Common myeloid progenitor, CD34-positive (primary cell): ENCODE measurements at regions not wholly inside any gene's neighbourhood (a gene's known extent, or its start where the extent isn't known, plus 50 kb on each side); places are given as distances from the start of the nearest gene placed in this dataset.
"Not testable (repeated sequence)": the region's sequence is repeated elsewhere in the genome, so short reads cannot be mapped to it uniquely, and the experiment has no call there.

Source experiments
- CTCF ChIA-PET: fragments of 350-600 bp; sonication (Branson Sonifier 250); formaldehyde crosslinking; loops from one replicate; lab custom pipeline; 2021; ENCODE audit warnings: antibody characterized with exemption; lab: Charles Lee
- POLR2A ChIA-PET: fragments of 350-600 bp; sonication (Branson Sonifier 250); formaldehyde crosslinking; loops from one replicate; lab custom pipeline; 2021; ENCODE audit warnings: antibody characterized with exemption; lab: Charles Lee
- DNase-seq, 3 donors: peaks; one replicate each; pipeline versions ENCODE4 v3.0.0 to v3.0.0-alpha.2; 2013
- H3K27ac ChIP-seq, 2 experiments: 1 replicate in 1 of 2; 2 replicates in 1 of 2; pipeline ENCODE4 v1.7.0; 2013; ENCODE audit warnings: inconsistent platforms in 2 of 2, low read length in 2 of 2, mild to moderate bottlenecking in 2 of 2, low read depth in 1 of 2, moderate library complexity in 1 of 2; ENCODE audit not compliant: severe bottlenecking in 2 of 2, insufficient read depth in 1 of 2, poor library complexity in 1 of 2
- H3K27me3 ChIP-seq, 5 experiments: replicated peaks in 2 of 5; 1 replicate in 3 of 5; 2 replicates in 2 of 5; pipeline versions ENCODE4 v1.6.1 to v1.7.0; 2013; ENCODE audit warnings: low read length in 4 of 5, mild to moderate bottlenecking in 2 of 5, moderate library complexity in 2 of 5, inconsistent platforms in 1 of 5; ENCODE audit not compliant: insufficient read depth in 5 of 5, control insufficient read depth in 4 of 5
- H3K36me3 ChIP-seq, 4 experiments: 1 replicate in 2 of 4; 2 replicates in 2 of 4; pipeline versions ENCODE4 v1.6.1 to v1.7.0; 2013; ENCODE audit warnings: low read length in 3 of 4, control low read depth in 1 of 4, mild to moderate bottlenecking in 1 of 4; ENCODE audit not compliant: control insufficient read depth in 4 of 4, insufficient read depth in 4 of 4
- H3K4me1 ChIP-seq, 4 experiments: 1 replicate in 3 of 4; 2 replicates in 1 of 4; pipeline versions ENCODE4 v1.6.1 to v1.7.1; 2013; ENCODE audit warnings: low read length in 3 of 4, mild to moderate bottlenecking in 3 of 4, control low read depth in 1 of 4, inconsistent platforms in 1 of 4, moderate library complexity in 1 of 4; ENCODE audit not compliant: control insufficient read depth in 4 of 4, insufficient read depth in 4 of 4; ENCODE audit errors: control extremely low read depth in 1 of 4
- H3K4me3 ChIP-seq, 7 experiments: 1 replicate in 4 of 7; 2 replicates in 3 of 7; pipeline versions ENCODE4 v1.5.1 to v1.7.0; 2013; ENCODE audit warnings: mild to moderate bottlenecking in 7 of 7, low read length in 6 of 7, moderate library complexity in 6 of 7, inconsistent platforms in 2 of 7, low read depth in 2 of 7, control low read depth in 1 of 7; ENCODE audit not compliant: insufficient read depth in 4 of 7, control insufficient read depth in 1 of 7; ENCODE audit errors: extremely low read depth in 1 of 7
- H3K9me3 ChIP-seq, 5 experiments: 1 replicate in 4 of 5; 2 replicates in 1 of 5; pipeline versions ENCODE4 v1.6.1 to v1.7.1; 2013; ENCODE audit warnings: low read length in 4 of 5, mild to moderate bottlenecking in 2 of 5, inconsistent platforms in 1 of 5, low read depth in 1 of 5, moderate library complexity in 1 of 5; ENCODE audit not compliant: control insufficient read depth in 4 of 5, insufficient read depth in 2 of 5; ENCODE audit errors: control extremely low read depth in 1 of 5
- WGBS: methylation state at CpG from one replicate; pipeline ENCODE4 v1.1.5; 2013; ENCODE audit not compliant: insufficient coverage; 5-methylcytosine and 5-hydroxymethylcytosine counted together

- H3K4me3 ChIP-seq, H3K4me1 ChIP-seq, H3K27me3 ChIP-seq, DNase-seq, POLR2A ChIA-PET, H3K36me3 ChIP-seq, H3K27ac ChIP-seq, CTCF ChIA-PET: not testable (repeated sequence)
- H3K9me3 ChIP-seq: peaks cover 0 to 11% (median 4%) of the 10 kb centered on the region in 5 experiments
These were observed 111.7 kb downstream of the ZNF736 start for GRCh38 chr7:64425436-64425835.

DNA sequence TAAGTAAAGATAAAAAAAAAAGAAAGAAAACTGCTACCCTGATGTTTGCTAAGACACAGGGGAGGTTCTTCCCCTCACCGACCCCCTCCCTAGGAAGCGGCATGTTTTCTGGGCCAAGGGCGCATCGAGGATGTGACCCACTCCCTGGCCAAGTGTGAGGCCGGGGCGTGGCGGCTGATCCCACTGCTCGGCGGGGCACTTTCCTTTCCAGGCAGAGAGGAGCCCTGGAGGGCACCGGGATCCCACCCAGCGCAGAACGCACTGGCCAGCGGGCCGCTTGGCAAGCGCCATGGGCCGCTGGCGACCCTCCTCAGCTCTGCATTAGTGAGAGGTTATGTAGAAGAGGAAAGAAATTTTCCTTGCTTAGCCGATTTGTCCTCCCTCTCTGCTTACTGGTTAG, 93.4 kb downstream of the ZNF736 start:
- no CpG with 5 or more reads among the region's 18 CpGs for WGBS
- Histone ChIP-seq H3K27me3 (no peaks in the 10 kb centered on the region), H3K9me3 (peaks cover 0 to 12% (median 6%) of the 10 kb centered on the region in 5 experiments), H3K4me1 (no peaks in the 10 kb centered on the region), H3K4me3 (no peak overlapping the region), H3K27ac (no peak overlapping the region), H3K36me3 (no peaks in the 10 kb centered on the region)
- DNase-seq: no peak
- CTCF ChIA-PET: no interaction called here
- POLR2A ChIA-PET: no interaction called here
